C4-2B (cell line): ENCODE measurements at regions not wholly inside any gene's neighbourhood (a gene's known extent, or its start where the extent isn't known, plus 50 kb on each side); places are given as distances from the start of the nearest gene placed in this dataset.

Source experiments
- H3K27ac ChIP-seq: fragments of 450-650 bp; 2 replicates; pipeline ENCODE4 v1.5.1; 2017
- CTCF ChIP-seq: fragments of 450-650 bp; conservative IDR thresholded peaks from 2 replicates; pipeline ENCODE4 v1.5.1; 2017; ENCODE audit warnings: mild to moderate bottlenecking
- ZFX ChIP-seq: fragments of 450-650 bp; IDR thresholded peaks from 2 replicates; pipeline ENCODE4 v1.6.1; 2017

- H3K27ac ChIP-seq = no peak overlapping the region
Measured at GRCh38 chr6:163663575-163663974, 249.1 kb downstream of the QKI start.

DNA sequence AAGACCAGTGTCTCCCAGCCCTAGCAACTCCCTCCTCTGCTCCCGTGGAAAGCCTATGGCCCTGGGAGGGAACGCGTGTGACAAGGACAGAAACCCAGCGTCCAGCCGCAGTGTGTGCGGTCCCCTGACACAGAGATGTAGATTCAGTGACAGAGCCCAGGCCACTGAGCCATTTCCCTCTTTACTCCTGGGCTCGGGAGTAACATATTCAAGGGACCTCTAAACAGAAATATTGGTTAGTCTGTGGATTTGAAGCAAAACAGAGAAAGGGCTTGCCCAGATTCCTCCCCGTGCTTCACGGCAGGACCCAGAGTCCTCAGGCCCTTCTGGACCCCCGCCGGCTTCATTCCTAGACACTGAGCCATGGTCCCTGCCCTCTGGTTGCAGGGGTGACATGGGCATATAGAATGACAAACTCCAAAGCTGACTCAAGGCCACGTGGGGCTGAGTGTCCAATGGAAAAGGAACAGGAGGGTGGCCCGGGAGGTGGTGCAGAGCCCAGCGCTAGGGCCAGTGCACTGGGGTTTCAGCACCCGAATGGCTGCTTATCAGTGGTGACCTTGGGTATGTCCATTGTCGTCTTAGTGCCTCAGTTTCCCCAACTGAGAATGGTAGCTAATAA is 248.2 kb downstream of the QKI start:
- no peak for TF ChIP-seq ZFX
- no peak for TF ChIP-seq CTCF
- H3K27ac ChIP-seq = no peak overlapping the region

More at GRCh38 chr6:163663575-163663974, 249.1 kb downstream of the QKI start:
- TF ChIP-seq CTCF = no peak
- TF ChIP-seq ZFX = no peak

DNA sequence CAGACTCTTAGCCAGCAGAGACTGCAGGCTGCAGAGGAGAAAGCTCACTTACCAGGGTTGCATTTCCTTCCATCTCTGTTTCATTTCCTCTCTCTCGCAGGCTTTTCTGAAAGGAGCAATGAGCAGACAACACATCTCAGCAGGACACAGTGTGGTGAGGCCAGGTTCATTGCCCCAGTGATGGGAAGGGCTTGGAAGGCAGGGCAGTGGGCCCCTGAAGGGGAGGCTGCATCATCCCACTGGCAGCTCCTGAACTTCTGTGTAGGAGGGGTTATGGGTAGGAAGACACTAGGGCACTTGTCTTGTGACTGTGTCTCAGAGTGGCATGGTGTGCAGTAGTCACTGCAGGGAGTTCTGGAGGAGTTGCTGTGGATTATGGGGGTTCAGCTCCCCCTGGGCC is 246.8 kb downstream of the QKI start:
- no peak overlapping the region for H3K27ac ChIP-seq
- TF ChIP-seq ZFX (no peak), CTCF (no peak)

DNA sequence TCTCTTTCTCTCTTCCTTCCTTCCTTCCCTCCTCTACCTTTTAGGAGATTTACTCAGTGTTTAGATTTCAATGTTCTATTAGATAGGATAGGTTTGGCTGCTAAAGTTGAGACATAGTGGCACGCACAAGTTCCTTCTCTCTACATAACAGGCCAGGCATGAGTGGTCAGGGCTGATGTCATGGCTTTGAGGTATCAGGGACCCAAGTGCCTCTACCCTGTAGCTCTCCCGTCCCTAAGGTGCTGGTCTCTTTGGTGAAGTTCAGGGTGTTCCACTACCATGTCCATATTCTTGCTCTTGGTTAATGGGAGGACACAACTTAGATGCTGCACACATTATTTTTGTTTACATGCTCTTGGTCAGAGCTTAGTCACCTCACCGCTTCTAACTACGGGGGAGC is 245.3 kb downstream of the QKI start:
- TF ChIP-seq CTCF (no peak), ZFX (no peak)

DNA sequence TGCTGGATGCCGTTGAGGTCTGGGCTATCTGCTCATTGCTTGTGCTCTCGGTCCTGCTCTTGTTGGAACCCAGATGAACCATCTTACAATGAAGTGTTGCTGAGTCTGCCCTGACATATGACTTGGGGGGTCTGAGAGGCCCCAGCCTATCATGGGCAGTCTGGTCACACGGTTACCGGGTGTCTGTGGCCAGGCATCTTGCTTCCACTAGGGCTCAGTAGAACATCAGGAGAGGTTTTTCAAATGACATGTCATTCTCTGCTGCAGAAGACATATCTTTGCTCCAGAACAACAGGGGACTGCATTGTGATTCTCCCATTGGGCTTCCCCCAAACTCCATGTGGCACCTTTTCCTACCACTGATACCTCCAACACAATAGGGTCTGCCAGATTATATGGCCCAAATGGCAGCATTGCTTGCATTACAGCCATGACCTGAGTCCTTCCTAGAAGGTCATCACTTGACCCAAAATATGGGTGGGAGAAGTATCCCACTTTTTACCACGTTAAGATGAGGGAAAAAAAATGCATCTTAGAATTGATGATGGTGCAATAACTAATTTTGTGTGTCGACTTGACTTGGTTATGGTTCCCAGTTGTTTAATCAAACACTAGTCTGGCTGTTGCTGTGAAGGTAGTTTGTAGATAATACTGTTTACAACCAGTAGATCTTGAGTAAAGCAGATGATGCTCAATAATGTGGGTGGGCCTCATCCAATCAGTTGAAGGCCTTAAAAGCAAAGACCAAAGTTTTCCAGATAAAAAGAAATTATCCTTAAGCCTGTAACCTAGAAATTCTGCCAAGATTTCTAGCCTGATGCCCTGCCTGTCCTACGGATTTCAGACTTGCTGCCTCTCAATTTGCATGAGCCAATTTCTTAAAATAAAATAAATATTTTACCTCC is 241.0 kb downstream of the QKI start:
- H3K27ac ChIP-seq = no peak overlapping the region
- no peak for TF ChIP-seq CTCF
- TF ChIP-seq ZFX = no peak

More for the DNA sequence above, 245.3 kb downstream of the QKI start:
- no peak overlapping the region for H3K27ac ChIP-seq

DNA sequence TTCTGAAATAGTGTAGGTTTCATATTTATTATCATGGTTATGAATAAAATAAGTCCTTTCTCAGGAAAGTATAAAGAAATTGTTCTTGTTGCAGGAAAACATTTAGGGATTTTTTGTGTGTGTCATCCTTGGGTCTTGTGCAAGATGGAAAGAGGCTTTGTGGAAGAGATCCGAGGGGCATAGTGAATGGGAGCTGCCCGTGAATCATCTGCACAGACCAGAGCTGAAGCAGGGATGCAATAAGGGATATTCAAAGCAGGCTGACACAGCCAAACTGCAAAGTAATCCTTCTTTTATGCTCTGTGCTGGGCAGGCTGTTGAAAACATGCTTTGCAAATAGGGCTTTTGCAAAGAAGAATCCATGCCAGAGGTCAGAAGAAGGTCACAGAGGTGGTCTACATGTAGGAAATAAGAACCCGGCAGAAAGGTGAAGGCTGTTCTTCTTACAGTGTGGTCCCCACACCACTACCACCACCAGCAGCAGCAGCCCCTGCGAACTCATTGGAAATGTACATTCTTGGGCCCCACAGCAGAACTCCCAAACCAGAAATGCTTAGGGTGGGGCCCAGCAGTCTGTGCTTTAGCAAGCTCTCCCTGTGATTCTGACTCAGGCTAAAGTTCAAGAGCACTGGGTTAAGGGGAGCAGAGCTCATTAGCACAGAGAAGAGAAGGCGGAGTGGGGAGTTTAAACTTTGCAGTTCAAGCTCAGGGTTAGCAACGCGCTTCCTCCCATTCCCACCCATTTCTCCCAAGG is 237.6 kb downstream of the QKI start:
- no peak for TF ChIP-seq ZFX

DNA sequence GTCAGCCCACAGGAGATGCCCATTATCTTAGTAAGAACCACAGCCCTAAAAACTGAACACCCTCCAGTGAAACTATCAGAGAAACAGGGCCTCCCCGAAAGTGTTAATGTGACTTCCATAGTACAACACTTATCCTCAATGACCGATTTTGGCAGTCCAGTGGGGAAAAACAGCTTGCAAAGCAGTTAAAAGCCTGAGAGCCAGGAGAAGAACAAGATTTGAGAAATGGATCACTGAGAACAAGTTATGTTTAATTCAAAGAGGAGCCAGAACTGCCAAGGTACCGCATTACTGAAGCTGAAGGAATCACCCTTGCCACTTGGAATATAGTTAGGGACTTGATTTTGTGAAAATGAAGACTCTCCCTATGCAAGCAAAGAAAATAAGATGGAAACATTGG is 236.9 kb downstream of the QKI start:
- H3K27ac ChIP-seq = no peak overlapping the region

More for the DNA sequence above, 237.6 kb downstream of the QKI start:
- no peak overlapping the region for H3K27ac ChIP-seq

More for the DNA sequence above, 236.9 kb downstream of the QKI start:
- TF ChIP-seq CTCF (no peak), ZFX (no peak)
